ENCODE measurements at regions not wholly inside any gene's neighbourhood (a gene's known extent, or its start where the extent isn't known, plus 50 kb on each side); places are given as distances from the start of the nearest gene placed in this dataset.
"Not testable (repeated sequence)": the region's sequence is repeated elsewhere in the genome, so short reads cannot be mapped to it uniquely, and the experiment has no call there.

GRCh38 chr2:72021371-72021770 is 126.3 kb downstream of the CYP26B1 start:
- H3K36me3 Mint-ChIP-seq; H3K9me3 Mint-ChIP-seq (ENCODE audit: low read depth); H3K4me3 Mint-ChIP-seq; H3K4me1 Mint-ChIP-seq (ENCODE audit: low read depth); H3K27me3 Mint-ChIP-seq; H3K27ac Mint-ChIP-seq: not testable (repeated sequence)

- Mint-ChIP-seq H3K4me3 (no peak overlapping the region), H3K27me3 (peaks cover 2% of the 10 kb centered on the region), H3K9me3 (ENCODE audit: low read depth) (no peaks in the 10 kb centered on the region), H3K27ac (no peak overlapping the region), H3K4me1 (ENCODE audit: low read depth) (no peaks in the 10 kb centered on the region), H3K36me3 (no peaks in the 10 kb centered on the region)
These were observed 132.4 kb downstream of the CYP26B1 start for GRCh38 chr2:72015266-72015665.

- peaks cover 2% of the 10 kb centered on the region for H3K27me3 Mint-ChIP-seq
- H3K27ac Mint-ChIP-seq: no peak overlapping the region
- H3K4me1 Mint-ChIP-seq (ENCODE audit: low read depth): no peaks in the 10 kb centered on the region
- H3K4me3 Mint-ChIP-seq: no peak overlapping the region
- H3K9me3 Mint-ChIP-seq (ENCODE audit: low read depth): no peaks in the 10 kb centered on the region
- no peaks in the 10 kb centered on the region for H3K36me3 Mint-ChIP-seq
These were observed 132.8 kb downstream of the CYP26B1 start for GRCh38 chr2:72014831-72015230.

- Mint-ChIP-seq H3K27me3 (peaks cover 2% of the 10 kb centered on the region), H3K36me3 (no peaks in the 10 kb centered on the region), H3K9me3 (ENCODE audit: low read depth) (no peaks in the 10 kb centered on the region), H3K4me1 (ENCODE audit: low read depth) (no peaks in the 10 kb centered on the region), H3K27ac (no peak overlapping the region), H3K4me3 (no peak overlapping the region)
These were observed 133.9 kb downstream of the CYP26B1 start for GRCh38 chr2:72013726-72014125.

- Mint-ChIP-seq H3K4me1 (ENCODE audit: low read depth) (no peaks in the 10 kb centered on the region), H3K9me3 (ENCODE audit: low read depth) (no peaks in the 10 kb centered on the region), H3K4me3 (no peak overlapping the region), H3K27ac (no peak overlapping the region), H3K27me3 (peaks cover 2% of the 10 kb centered on the region), H3K36me3 (no peaks in the 10 kb centered on the region)
These were observed 134.6 kb downstream of the CYP26B1 start for GRCh38 chr2:72012886-72013574.

GRCh38 chr2:72011791-72012190 is 135.9 kb downstream of the CYP26B1 start:
- Mint-ChIP-seq H3K9me3 (ENCODE audit: low read depth) (no peaks in the 10 kb centered on the region), H3K4me1 (ENCODE audit: low read depth) (no peaks in the 10 kb centered on the region), H3K27me3 (peaks cover 2% of the 10 kb centered on the region), H3K4me3 (no peak overlapping the region), H3K27ac (no peak overlapping the region), H3K36me3 (no peaks in the 10 kb centered on the region)

GRCh38 chr2:72011370-72011689 is 136.3 kb downstream of the CYP26B1 start:
- Mint-ChIP-seq H3K4me3 (no peak overlapping the region), H3K36me3 (no peaks in the 10 kb centered on the region), H3K4me1 (ENCODE audit: low read depth) (no peaks in the 10 kb centered on the region), H3K27me3 (peaks cover 2% of the 10 kb centered on the region), H3K27ac (no peak overlapping the region), H3K9me3 (ENCODE audit: low read depth) (no peaks in the 10 kb centered on the region)

GRCh38 chr2:72010647-72011369 is 136.9 kb downstream of the CYP26B1 start:
- Mint-ChIP-seq H3K4me1 (ENCODE audit: low read depth) (no peaks in the 10 kb centered on the region), H3K27me3 (peaks cover 2% of the 10 kb centered on the region), H3K27ac (no peak overlapping the region), H3K36me3 (no peaks in the 10 kb centered on the region), H3K9me3 (ENCODE audit: low read depth) (no peaks in the 10 kb centered on the region), H3K4me3 (no peak overlapping the region)

GRCh38 chr2:72008608-72009007 is 139.1 kb downstream of the CYP26B1 start:
- H3K27me3 Mint-ChIP-seq: peaks cover 2% of the 10 kb centered on the region
- H3K4me3 Mint-ChIP-seq: no peak overlapping the region
- no peaks in the 10 kb centered on the region for H3K36me3 Mint-ChIP-seq
- no peak overlapping the region for H3K27ac Mint-ChIP-seq
- no peaks in the 10 kb centered on the region for H3K9me3 Mint-ChIP-seq (ENCODE audit: low read depth)
- H3K4me1 Mint-ChIP-seq (ENCODE audit: low read depth): no peaks in the 10 kb centered on the region

GRCh38 chr2:72007402-72007801 is 140.3 kb downstream of the CYP26B1 start:
- Mint-ChIP-seq H3K27me3 (peaks cover 2% of the 10 kb centered on the region), H3K4me1 (ENCODE audit: low read depth) (no peaks in the 10 kb centered on the region), H3K4me3 (no peak overlapping the region), H3K27ac (no peak overlapping the region), H3K36me3 (no peaks in the 10 kb centered on the region), H3K9me3 (ENCODE audit: low read depth) (no peaks in the 10 kb centered on the region)

- Mint-ChIP-seq H3K4me1 (ENCODE audit: low read depth) (no peaks in the 10 kb centered on the region), H3K36me3 (no peaks in the 10 kb centered on the region), H3K27ac (no peak overlapping the region), H3K4me3 (no peak overlapping the region), H3K27me3 (peaks cover 2% of the 10 kb centered on the region), H3K9me3 (ENCODE audit: low read depth) (no peaks in the 10 kb centered on the region)
These were observed 141.4 kb downstream of the CYP26B1 start for GRCh38 chr2:72006188-72006736.

GRCh38 chr2:72004976-72005375 is 142.7 kb downstream of the CYP26B1 start:
- no peak overlapping the region for H3K4me3 Mint-ChIP-seq
- no peaks in the 10 kb centered on the region for H3K4me1 Mint-ChIP-seq (ENCODE audit: low read depth)
- no peaks in the 10 kb centered on the region for H3K36me3 Mint-ChIP-seq
- no peaks in the 10 kb centered on the region for H3K9me3 Mint-ChIP-seq (ENCODE audit: low read depth)
- peaks cover 6% of the 10 kb centered on the region for H3K27me3 Mint-ChIP-seq
- no peak overlapping the region for H3K27ac Mint-ChIP-seq

- Mint-ChIP-seq H3K27me3 (peaks cover 10% of the 10 kb centered on the region), H3K27ac (no peak overlapping the region), H3K36me3 (no peaks in the 10 kb centered on the region), H3K4me3 (no peak overlapping the region), H3K4me1 (ENCODE audit: low read depth) (no peaks in the 10 kb centered on the region), H3K9me3 (ENCODE audit: low read depth) (no peaks in the 10 kb centered on the region)
These were observed 143.3 kb downstream of the CYP26B1 start for GRCh38 chr2:72004201-72004915.

GRCh38 chr2:72003796-72004195 is 143.9 kb downstream of the CYP26B1 start:
- Mint-ChIP-seq H3K9me3 (ENCODE audit: low read depth) (no peaks in the 10 kb centered on the region), H3K36me3 (no peaks in the 10 kb centered on the region), H3K4me3 (no peak overlapping the region), H3K27ac (no peak overlapping the region), H3K27me3 (peaks cover 10% of the 10 kb centered on the region), H3K4me1 (ENCODE audit: low read depth) (no peaks in the 10 kb centered on the region)

- Mint-ChIP-seq H3K36me3 (no peaks in the 10 kb centered on the region), H3K27me3 (peaks cover 11% of the 10 kb centered on the region), H3K9me3 (ENCODE audit: low read depth) (no peaks in the 10 kb centered on the region), H3K4me3 (no peak overlapping the region), H3K4me1 (ENCODE audit: low read depth) (no peaks in the 10 kb centered on the region), H3K27ac (no peak overlapping the region)
These were observed 144.5 kb downstream of the CYP26B1 start for GRCh38 chr2:72003124-72003523.
